ENCODE measurements at regions not wholly inside any gene's neighbourhood (a gene's known extent, or its start where the extent isn't known, plus 50 kb on each side); places are given as distances from the start of the nearest gene placed in this dataset.

DNA sequence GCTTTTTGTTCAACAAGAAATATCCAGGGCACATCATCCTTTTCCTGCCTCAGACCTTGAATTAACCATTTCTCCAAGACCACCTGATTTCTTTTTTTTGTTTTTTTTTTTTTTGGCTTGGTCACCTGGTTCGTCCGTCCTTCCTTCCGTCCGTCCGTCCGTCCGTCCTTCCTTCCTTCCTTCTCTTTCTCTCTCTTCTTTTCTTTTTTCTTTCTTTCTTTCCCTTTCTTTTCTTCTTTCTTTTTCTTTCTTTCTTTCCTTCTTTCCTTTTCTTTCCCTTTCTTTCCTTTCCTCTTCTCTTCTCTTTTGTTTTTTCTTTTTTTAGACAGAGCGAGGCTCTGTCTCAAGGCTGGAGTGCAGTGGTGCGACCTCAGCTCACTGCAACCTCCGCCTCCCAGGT is 80.7 kb downstream of the TET3 start:
- TF ChIP-seq, protein P1, sequence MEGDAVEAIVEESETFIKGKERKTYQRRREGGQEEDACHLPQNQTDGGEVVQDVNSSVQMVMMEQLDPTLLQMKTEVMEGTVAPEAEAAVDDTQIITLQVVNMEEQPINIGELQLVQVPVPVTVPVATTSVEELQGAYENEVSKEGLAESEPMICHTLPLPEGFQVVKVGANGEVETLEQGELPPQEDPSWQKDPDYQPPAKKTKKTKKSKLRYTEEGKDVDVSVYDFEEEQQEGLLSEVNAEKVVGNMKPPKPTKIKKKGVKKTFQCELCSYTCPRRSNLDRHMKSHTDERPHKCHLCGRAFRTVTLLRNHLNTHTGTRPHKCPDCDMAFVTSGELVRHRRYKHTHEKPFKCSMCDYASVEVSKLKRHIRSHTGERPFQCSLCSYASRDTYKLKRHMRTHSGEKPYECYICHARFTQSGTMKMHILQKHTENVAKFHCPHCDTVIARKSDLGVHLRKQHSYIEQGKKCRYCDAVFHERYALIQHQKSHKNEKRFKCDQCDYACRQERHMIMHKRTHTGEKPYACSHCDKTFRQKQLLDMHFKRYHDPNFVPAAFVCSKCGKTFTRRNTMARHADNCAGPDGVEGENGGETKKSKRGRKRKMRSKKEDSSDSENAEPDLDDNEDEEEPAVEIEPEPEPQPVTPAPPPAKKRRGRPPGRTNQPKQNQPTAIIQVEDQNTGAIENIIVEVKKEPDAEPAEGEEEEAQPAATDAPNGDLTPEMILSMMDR (IDR thresholded peaks at IDR 0.05), result no peak
- no peak for TF ChIP-seq POLR2AphosphoS5 (IDR thresholded peaks at IDR 0.05)

Measured in prostate gland (tissue), 2 donors.